Activated CD8-positive, alpha-beta T cell treated with anti-CD3 and anti-CD28 coated beads for 36 hours (primary cell): ENCODE measurements at regions not wholly inside any gene's neighbourhood (a gene's known extent, or its start where the extent isn't known, plus 50 kb on each side); places are given as distances from the start of the nearest gene placed in this dataset.

Experiments
- ATAC-seq: fragments of 200-7000 bp; cut with Tn5 transposase; one replicate; pipeline ENCODE4 v1.10.0; 2021; ENCODE audit warnings: mild to moderate bottlenecking, moderate library complexity
- CTCF ChIA-PET: fragments of 350-600 bp; sonication (Branson Sonifier 250); formaldehyde crosslinking; loops from one replicate; lab custom pipeline; 2021; ENCODE audit warnings: antibody characterized with exemption; lab: Charles Lee
- POLR2A ChIA-PET: fragments of 350-600 bp; sonication (Branson Sonifier 250); formaldehyde crosslinking; loops from one replicate; lab custom pipeline; 2021; ENCODE audit warnings: antibody characterized with exemption; lab: Charles Lee
- DNase-seq: peaks from one replicate; pipeline ENCODE4 v3.0.0-alpha.2; 2020
- H3K27ac Mint-ChIP-seq: one replicate; pipeline ENCODE4 v1.8.0; 2021; ENCODE audit warnings: mild to moderate bottlenecking, mixed read lengths
- H3K27me3 Mint-ChIP-seq: one replicate; pipeline ENCODE4 v1.8.0; 2021; ENCODE audit warnings: mixed read lengths
- H3K36me3 Mint-ChIP-seq: one replicate; pipeline ENCODE4 v1.8.0; 2021; ENCODE audit warnings: low read depth, mixed read lengths
- H3K4me1 Mint-ChIP-seq: one replicate; pipeline ENCODE4 v1.8.0; 2021; ENCODE audit warnings: low read depth, mixed read lengths
- H3K4me3 Mint-ChIP-seq: one replicate; pipeline ENCODE4 v1.8.0; 2021; ENCODE audit warnings: mild to moderate bottlenecking, moderate library complexity, mixed read lengths
- H3K9me3 Mint-ChIP-seq: one replicate; pipeline ENCODE4 v1.8.0; 2021; ENCODE audit warnings: mixed read lengths
- CTCF ChIP-seq: fragments of 200-600 bp; IDR thresholded peaks from one replicate; pipeline ENCODE4 v1.8.0; 2022; ENCODE audit warnings: antibody characterized with exemption, mild to moderate bottlenecking
- intact Hi-C: fragments of 100-400 bp; cut with micrococcal nuclease; formaldehyde crosslinking; loops from one replicate; pipeline ENCODE4 v1.10.0; 2022

GRCh38 chr15:97806766-97807165 is 153.7 kb upstream of the ARRDC4 start:
- DNase-seq, result no peak
- no peak overlapping the region for H3K4me3 Mint-ChIP-seq
- H3K27me3 Mint-ChIP-seq, result no peaks in the 10 kb centered on the region
- no peaks in the 10 kb centered on the region for H3K9me3 Mint-ChIP-seq
- intact Hi-C loops, result no loop called here
- TF ChIP-seq CTCF, result no peak
- no peaks in the 10 kb centered on the region for H3K36me3 Mint-ChIP-seq
- ChIA-PET POLR2A (no interaction called here), CTCF (no interaction called here)
- ATAC-seq, result no peak
- H3K4me1 Mint-ChIP-seq, result no peaks in the 10 kb centered on the region
- no peak overlapping the region for H3K27ac Mint-ChIP-seq

- no peak overlapping the region for H3K4me3 Mint-ChIP-seq
- ChIA-PET CTCF (no interaction called here), POLR2A (no interaction called here)
- no peaks in the 10 kb centered on the region for H3K4me1 Mint-ChIP-seq
- intact Hi-C loops, result no loop called here
- no peaks in the 10 kb centered on the region for H3K36me3 Mint-ChIP-seq
- no peaks in the 10 kb centered on the region for H3K9me3 Mint-ChIP-seq
- ATAC-seq, result no peak
- H3K27ac Mint-ChIP-seq, result no peak overlapping the region
- no peak for TF ChIP-seq CTCF
- DNase-seq, result no peak
- H3K27me3 Mint-ChIP-seq, result no peaks in the 10 kb centered on the region
These were observed 144.7 kb upstream of the ARRDC4 start for GRCh38 chr15:97815835-97816234.

GRCh38 chr15:97817276-97817890 is 143.1 kb upstream of the ARRDC4 start:
- TF ChIP-seq CTCF, result no peak
- ChIA-PET POLR2A (no interaction called here), CTCF (no interaction called here)
- no peaks in the 10 kb centered on the region for H3K36me3 Mint-ChIP-seq
- DNase-seq (no peak), ATAC-seq (no peak)
- no peaks in the 10 kb centered on the region for H3K27me3 Mint-ChIP-seq
- no peaks in the 10 kb centered on the region for H3K4me1 Mint-ChIP-seq
- H3K9me3 Mint-ChIP-seq, result no peaks in the 10 kb centered on the region
- no peak overlapping the region for H3K27ac Mint-ChIP-seq
- H3K4me3 Mint-ChIP-seq, result no peak overlapping the region
- intact Hi-C loops, result no loop called here

- no peak for TF ChIP-seq CTCF
- ChIA-PET CTCF (no interaction called here), POLR2A (no interaction called here)
- intact Hi-C loops, result no loop called here
- Mint-ChIP-seq H3K27ac (no peak overlapping the region), H3K4me3 (no peak overlapping the region), H3K9me3 (peaks cover 6% of the 10 kb centered on the region), H3K4me1 (no peaks in the 10 kb centered on the region), H3K36me3 (no peaks in the 10 kb centered on the region), H3K27me3 (no peaks in the 10 kb centered on the region)
- ATAC-seq (no peak), DNase-seq (no peak)
These were observed 124.5 kb upstream of the ARRDC4 start for GRCh38 chr15:97836003-97836402.

GRCh38 chr15:97837896-97838295 is 122.6 kb upstream of the ARRDC4 start:
- ChIA-PET CTCF (no interaction called here), POLR2A (no interaction called here)
- no peak overlapping the region for H3K4me3 Mint-ChIP-seq
- H3K27ac Mint-ChIP-seq, result no peak overlapping the region
- intact Hi-C loops, result no loop called here
- no peaks in the 10 kb centered on the region for H3K4me1 Mint-ChIP-seq
- ATAC-seq (no peak), DNase-seq (no peak)
- H3K36me3 Mint-ChIP-seq, result no peaks in the 10 kb centered on the region
- TF ChIP-seq CTCF, result no peak
- H3K9me3 Mint-ChIP-seq, result peaks cover under 1% of the 10 kb centered on the region
- H3K27me3 Mint-ChIP-seq, result no peaks in the 10 kb centered on the region
